ENCODE measurements at regions not wholly inside any gene's neighbourhood (a gene's known extent, or its start where the extent isn't known, plus 50 kb on each side); places are given as distances from the start of the nearest gene placed in this dataset.
A peak's percentile ranks its signal among the peaks of the same experiment; 100 is the strongest.

GRCh38 chr4:18686338-18687037 is 664.9 kb upstream of the LCORL start:
- FAIRE-seq, result peak; percentile 73

DNA sequence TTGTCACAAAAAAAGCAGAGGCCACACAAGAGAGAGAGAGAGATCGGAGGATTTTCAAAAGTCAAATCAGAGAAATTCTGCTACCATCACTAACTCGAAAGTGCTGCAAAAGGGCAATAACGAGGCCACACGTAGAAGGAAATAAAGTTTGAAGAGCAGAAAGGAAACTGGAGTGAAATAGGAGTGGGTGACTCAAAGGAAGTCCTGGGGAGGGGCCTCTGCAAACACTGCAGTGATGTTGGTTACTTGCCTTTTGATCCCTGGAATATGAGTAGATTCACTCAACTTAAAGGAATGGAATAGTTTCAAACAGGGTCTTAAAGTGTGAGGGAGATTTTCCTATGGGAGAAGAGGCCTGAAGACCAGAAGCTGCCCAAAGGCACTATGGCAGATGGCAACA is 663.4 kb upstream of the LCORL start:
- FAIRE-seq, result no peak

DNA sequence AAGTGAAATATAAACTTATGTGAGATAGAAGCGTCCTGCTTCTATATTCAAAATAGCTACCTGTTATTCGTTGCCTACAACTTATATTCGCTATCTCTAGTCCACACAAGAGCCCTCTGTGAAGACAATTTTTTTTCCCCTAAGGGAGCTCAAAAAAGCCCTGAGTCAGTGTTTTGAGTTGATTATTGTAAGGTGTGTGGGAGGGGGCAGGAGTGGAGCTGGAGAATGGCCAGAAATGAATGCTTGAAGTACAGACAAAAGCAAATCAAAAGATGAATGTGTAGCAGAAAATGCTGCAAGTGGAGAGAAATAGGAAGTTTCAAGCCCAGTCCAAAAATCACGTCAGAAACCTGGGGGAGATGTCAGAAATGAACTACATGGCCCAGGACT is 655.0 kb upstream of the LCORL start:
- no peak for FAIRE-seq

- no peak for FAIRE-seq
Measured at GRCh38 chr4:18675586-18676525, 654.3 kb upstream of the LCORL start.

DNA sequence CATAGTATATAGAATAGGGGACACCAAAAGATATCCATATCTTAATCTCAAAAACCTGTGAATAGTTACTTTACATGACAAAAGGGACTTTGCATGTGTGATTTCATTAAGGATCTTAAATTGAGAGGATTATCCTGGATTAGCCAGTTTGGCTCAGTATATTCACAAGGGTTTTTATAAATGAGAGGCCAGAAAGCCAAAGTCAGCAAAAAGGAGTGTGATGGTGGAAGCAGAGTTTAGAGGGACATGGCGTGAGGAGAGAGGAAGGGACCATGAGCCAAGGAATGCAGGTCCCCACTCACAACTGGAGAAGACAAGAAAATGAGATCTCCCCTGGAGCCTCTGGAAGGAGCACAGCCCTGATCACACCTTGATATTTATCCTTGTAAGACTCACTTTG is 648.5 kb upstream of the LCORL start:
- no peak for FAIRE-seq

DNA sequence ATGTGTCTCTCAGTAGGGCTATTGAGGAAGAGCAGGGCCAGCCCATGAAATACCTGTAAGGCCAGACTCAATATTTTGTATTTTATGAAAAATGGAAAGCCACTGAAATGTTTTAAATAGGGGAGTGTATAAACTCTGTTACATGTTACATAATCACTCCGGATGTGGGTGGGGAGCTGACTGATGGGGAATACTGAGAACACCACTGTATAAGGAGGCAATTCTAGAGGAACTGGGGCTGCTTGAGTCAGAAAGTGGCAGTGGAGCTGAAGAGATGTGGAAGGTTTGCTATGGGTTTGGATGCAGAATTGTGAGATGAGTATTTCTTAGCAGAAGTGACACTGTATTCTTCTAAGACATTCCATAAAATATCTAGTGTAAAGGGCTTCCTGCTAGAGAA is 647.8 kb upstream of the LCORL start:
- no peak for FAIRE-seq

GRCh38 chr4:18666322-18666721 is 644.8 kb upstream of the LCORL start:
- FAIRE-seq, result no peak

DNA sequence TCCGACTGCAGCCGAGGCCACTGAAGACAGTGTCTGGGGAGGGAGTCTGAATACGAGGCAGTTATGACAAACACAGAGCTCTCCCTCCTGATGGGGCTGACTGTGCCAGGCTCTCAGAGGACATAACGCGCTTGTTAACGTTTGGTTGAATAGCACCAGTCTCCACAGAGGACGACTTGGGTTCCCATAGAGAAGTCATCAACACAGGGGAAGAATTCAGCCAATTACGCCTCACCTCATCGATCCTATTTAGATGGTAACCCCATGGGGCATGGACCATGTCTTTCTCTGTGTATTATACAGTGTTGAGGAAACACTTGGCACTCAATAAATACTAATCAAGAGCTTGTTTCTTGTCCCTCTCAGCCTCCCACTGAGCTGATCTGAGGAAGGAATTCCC is 642.6 kb upstream of the LCORL start:
- FAIRE-seq, result no peak

- no peak for FAIRE-seq
Measured at GRCh38 chr4:18645351-18645750, 623.8 kb upstream of the LCORL start.

GRCh38 chr4:18641334-18641733 is 619.8 kb upstream of the LCORL start:
- FAIRE-seq, result no peak

GRCh38 chr4:18638031-18638430 is 616.5 kb upstream of the LCORL start:
- FAIRE-seq, result no peak

DNA sequence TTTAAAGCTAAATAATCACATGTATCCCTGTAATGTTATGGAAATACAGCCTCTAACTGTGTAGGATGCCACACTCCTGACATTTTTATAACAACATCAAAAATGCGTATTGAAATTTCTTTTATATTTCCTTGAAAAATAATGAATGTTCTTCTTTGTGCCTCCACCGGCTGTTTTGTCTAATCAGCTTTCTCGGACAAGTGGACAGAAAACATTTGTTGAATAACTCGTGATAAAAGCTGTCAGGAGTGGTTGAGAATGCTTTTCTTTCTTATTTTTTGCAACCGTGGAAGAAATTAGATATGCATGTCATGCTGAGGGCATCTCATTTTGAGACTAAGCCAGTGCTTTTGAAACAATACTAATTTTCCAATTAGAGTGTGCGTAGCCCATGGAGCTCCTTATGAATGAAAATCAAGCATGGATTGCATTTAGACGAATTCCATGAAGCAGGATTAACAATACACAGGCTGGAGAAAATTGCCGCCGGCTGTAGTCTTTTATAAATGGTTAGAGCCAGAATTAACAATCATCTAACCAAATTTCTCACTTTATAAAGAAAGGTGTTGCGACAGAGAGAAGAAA is 614.5 kb upstream of the LCORL start:
- FAIRE-seq, result no peak

GRCh38 chr4:18635531-18635930 is 614.0 kb upstream of the LCORL start:
- FAIRE-seq, result no peak

- no peak for FAIRE-seq
Measured at GRCh38 chr4:18631586-18631985, 610.0 kb upstream of the LCORL start.

DNA sequence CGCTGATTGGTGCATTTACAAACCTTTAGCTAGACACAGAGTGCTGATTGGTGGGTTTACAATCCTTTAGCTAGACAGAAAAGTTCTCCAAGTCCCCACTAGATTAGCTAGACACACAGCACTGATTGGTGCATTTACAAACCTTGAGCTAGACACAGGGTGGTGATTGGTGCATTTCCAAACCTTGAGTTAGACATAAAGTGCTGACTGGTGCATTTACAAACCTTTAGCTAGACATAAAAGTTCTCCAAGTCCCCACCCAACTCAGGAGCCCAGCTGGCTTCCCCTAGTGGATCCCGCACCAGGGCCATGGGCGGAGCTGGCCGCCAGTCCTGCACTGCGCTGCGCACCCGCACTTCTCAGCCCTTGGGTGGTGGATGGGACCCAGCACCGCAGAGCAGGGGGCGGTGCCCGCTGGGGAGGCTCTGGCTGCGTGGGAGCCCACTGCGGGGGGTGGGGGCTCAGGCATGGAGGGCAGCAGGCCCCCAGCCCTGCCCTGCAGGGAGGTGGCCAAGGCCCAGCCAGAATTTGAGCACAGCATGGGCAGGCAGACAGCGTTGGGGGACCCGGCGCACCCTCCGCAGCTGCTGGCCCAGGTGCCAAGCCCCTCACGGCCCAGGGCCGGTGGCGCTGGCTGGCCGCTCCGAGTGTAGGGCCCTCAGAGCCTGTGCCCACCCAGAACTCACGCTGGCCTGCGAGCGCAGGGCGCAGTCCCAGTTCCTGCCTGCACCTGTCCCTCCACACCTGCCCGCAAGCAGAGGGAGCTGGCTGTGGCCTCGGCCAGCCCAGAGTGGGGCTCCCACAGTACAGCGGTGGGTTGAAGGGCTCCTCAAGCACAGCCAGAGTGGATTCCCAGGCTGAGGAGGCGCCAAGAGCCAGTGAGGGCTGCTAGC is 608.9 kb upstream of the LCORL start:
- FAIRE-seq, result no peak

DNA sequence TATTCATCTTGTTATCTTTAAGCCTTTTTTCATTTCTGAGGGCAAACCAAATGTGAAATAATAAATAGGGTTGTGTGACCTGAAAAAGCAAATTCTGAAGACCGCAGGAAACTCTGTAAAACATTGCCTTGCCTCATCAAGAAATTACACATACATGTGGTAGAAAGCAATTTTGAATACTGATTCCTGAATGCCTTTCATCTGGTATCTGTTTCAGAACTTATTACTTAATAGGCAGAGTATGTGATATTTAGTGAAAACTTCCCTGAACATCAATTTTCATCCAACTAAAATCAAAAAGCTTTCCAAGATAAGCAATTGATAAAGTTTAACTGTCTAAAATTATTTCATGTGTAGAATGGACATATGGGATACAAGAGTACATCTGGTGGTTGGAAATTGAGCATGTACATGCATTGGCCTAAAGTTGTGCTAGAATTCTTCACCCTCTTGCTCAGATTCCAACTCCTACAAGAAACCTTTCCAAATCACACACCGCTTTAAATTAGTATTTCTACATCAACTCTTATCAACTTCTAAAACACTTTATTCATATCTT is 606.0 kb upstream of the LCORL start:
- FAIRE-seq, result no peak

DNA sequence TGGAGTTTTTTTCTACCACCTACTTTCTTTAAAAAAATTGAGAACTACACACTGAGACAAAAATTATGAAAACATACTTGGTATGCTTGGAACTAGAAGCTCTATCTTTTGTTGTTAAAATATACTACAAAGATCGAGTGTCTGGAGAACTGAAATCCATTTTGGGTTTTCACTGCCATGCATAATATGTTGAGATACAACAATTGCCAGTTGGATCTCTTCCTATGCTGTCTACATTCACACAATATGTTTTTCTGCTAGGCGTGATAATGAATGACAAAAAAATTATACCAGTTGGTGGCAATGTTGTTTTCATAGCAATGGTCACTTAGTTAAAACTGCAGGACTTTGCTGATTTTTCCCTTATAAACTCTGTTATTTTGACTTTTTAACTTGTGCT is 605.4 kb upstream of the LCORL start:
- no peak for FAIRE-seq

DNA sequence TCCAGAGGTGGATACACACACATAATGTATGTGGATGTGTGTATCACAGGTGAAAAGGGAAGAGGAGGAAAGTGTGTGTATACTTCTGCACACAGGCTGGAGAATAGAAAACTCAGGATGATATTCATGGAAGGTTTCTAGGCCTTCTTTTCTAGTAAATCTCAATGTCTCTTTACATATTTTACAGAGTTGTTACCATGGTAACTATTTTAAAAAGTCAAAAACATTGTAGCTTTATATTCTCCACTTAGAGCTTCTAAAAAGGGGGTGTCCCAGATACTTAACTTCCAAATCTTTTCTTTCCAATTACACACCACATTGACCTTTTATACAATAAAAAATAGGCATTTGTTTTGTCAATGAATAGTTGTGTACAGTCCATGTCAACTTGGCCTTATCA is 604.8 kb upstream of the LCORL start:
- FAIRE-seq, result no peak

DNA sequence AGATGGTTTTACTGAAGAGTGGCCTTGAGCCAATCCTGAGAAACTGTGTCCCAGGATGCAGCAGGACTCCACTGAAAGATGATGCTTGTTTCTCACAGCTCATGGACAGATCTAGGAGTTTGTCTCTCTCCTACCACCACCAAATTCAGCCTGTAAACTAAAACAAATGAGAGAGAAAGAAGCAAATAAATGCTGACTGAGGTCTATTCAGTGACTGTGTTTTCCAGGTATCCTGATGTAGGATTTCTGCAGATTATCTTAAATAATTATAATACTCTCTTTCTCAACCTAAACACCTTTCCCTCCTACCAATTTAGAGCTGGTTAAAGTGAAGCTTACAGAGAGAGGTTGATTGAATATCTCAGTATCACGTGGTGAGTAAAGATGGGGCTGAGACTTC is 599.6 kb upstream of the LCORL start:
- FAIRE-seq, result no peak

DNA sequence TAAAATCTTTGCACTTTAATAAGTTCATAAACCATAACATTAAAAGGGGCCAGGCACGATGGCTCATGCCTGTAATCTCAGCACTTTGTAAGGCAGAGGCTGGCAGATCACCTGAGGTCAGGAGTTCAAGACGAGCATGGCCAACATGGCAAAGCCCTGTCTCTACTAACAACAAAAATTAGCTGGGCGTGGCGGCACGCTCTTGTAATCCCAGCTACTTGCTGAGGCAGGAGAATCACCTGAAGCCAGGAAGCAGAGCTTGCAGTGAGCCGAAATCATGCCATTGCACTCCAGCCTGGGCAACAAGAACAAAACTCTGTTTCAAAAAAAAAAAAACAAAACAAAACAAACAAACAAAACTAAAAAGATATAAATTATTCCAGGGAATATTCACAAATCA is 595.2 kb upstream of the LCORL start:
- no peak for FAIRE-seq

- no peak for FAIRE-seq
Measured at GRCh38 chr4:18611026-18611425, 589.5 kb upstream of the LCORL start.

- no peak for FAIRE-seq
Measured at GRCh38 chr4:18608908-18609533, 587.5 kb upstream of the LCORL start.
